ENCODE measurements at regions not wholly inside any gene's neighbourhood (a gene's known extent, or its start where the extent isn't known, plus 50 kb on each side); places are given as distances from the start of the nearest gene placed in this dataset.

- TF ChIP-seq POLR2A (IDR thresholded peaks at IDR 0.05) (no peak), CTCF (IDR thresholded peaks at IDR 0.05) (no peak)
These were observed 179.7 kb downstream of the XPNPEP1 start for GRCh38 chr10:109743574-109743973.

All from testis (tissue), 2 donors.